NT2/D1 (cell line): ENCODE measurements at regions not wholly inside any gene's neighbourhood (a gene's known extent, or its start where the extent isn't known, plus 50 kb on each side); places are given as distances from the start of the nearest gene placed in this dataset.

Experiments
- YY1 ChIP-seq: IDR thresholded peaks from 2 replicates; pipeline ENCODE4 v1.6.1; 2011; ENCODE audit not compliant: insufficient read length, insufficient read depth
- ZNF274 ChIP-seq: IDR thresholded peaks from 2 replicates; pipeline ENCODE4 v1.6.1; 2011; ENCODE audit warnings: mild to moderate bottlenecking, low read depth, low read length

DNA sequence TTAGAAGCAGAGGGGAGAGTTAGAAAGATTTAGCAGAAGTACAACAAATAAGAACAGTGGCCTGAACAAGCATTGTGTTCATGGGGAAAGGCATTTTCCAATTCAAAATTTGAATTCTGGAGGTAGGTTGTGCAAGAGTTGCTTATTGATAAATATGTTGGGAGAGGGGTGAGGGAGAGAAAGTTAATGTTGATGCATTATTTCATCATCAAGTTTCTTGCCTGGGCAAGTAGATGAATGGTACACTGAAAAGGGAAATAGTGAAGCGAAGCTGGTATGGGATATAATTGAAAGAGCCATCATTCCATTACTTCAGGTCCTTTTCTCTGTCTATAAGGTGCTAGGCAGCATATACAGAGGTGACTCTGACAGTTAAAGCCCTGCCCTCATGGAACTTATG lies 288.9 kb upstream of the GBE1 start:
- no peak for TF ChIP-seq ZNF274
- TF ChIP-seq YY1: no peak
